ENCODE measurements at regions not wholly inside any gene's neighbourhood (a gene's known extent, or its start where the extent isn't known, plus 50 kb on each side); places are given as distances from the start of the nearest gene placed in this dataset.

DNA sequence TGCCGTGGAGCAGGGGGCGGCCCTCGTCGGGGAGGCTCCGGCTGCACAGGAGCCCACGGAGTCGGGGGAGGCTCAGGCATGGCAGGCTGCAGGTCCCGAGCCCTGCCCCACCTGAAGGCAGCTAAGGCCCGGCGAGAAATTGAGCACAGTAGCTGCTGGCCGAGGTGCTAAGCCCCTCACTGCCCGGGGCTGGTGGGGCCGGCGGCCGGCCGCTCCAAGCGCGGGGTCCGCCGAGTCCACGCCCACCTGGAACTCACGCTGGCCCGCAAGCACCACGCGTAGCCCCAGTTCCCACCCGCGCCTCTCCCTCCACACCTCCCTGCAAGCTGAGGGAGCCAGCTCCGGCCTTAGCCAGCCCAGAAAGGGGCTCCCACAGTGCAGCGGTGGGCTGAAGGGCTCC lies 589.4 kb downstream of the PPP4R3C start:
- DNase-seq (ENCODE audit: low spot score in 2 of 2, unreplicated experiment in 2 of 2): no peak
- Mint-ChIP-seq H3K9me3 (peaks cover 33% of the 10 kb centered on the region), H3K4me1 (no peaks in the 10 kb centered on the region), H3K36me3 (no peaks in the 10 kb centered on the region), H3K4me3 (no peak overlapping the region), H3K27ac (no peak overlapping the region), H3K27me3 (ENCODE audit: low read depth) (no peaks in the 10 kb centered on the region)
- TF ChIP-seq, protein P1, sequence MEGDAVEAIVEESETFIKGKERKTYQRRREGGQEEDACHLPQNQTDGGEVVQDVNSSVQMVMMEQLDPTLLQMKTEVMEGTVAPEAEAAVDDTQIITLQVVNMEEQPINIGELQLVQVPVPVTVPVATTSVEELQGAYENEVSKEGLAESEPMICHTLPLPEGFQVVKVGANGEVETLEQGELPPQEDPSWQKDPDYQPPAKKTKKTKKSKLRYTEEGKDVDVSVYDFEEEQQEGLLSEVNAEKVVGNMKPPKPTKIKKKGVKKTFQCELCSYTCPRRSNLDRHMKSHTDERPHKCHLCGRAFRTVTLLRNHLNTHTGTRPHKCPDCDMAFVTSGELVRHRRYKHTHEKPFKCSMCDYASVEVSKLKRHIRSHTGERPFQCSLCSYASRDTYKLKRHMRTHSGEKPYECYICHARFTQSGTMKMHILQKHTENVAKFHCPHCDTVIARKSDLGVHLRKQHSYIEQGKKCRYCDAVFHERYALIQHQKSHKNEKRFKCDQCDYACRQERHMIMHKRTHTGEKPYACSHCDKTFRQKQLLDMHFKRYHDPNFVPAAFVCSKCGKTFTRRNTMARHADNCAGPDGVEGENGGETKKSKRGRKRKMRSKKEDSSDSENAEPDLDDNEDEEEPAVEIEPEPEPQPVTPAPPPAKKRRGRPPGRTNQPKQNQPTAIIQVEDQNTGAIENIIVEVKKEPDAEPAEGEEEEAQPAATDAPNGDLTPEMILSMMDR (IDR thresholded peaks at IDR 0.05; ENCODE audit: unreplicated experiment): no peak

DNA sequence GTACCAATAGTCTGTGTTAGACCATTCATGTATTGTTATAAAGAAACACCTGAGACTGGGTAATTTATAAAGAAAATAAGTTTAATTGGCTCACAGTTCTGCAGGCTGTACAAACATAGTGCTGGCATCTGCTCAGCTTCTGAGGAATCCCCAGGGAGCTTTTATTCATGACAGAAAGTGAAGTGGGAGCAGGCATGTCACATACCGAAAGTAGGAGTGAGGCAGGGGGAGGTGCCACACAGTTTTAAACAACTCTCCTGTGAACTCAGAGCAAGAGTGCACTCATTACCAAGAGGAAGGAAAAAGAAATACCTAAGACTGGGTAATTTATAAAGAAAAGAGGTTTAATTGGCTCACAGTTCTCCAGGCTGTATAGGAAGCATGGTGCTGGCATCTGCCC lies 591.2 kb downstream of the PPP4R3C start:
- Mint-ChIP-seq H3K27me3 (ENCODE audit: low read depth) (no peaks in the 10 kb centered on the region), H3K9me3 (peaks cover 28% of the 10 kb centered on the region), H3K4me3 (no peak overlapping the region), H3K27ac (no peak overlapping the region), H3K4me1 (no peaks in the 10 kb centered on the region), H3K36me3 (no peaks in the 10 kb centered on the region)
- TF ChIP-seq, protein P1 (IDR thresholded peaks at IDR 0.05; ENCODE audit: unreplicated experiment): no peak
- no peak for DNase-seq (ENCODE audit: low spot score in 2 of 2, unreplicated experiment in 2 of 2)

DNA sequence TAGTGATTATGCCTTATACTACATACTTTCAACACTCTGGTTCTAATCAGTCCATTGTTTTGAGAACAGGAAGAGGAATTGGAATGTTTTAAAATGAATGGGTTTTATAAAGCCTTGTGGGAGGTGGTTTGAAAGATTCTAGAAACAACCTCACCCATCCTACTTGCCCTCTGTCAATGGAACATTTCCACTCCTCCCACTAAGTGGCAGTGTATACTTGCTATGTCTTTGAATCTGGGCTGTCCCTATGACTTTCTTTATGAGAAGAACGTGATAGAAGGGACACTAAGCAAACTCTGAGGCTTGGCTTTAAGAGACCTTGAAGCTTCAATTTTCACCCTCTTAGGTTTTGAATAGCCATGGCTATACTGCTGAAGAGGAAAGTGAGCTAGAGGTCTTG lies 611.2 kb downstream of the PPP4R3C start:
- TF ChIP-seq, protein P1 (IDR thresholded peaks at IDR 0.05; ENCODE audit: unreplicated experiment): no peak
- Mint-ChIP-seq H3K36me3 (no peaks in the 10 kb centered on the region), H3K27me3 (ENCODE audit: low read depth) (no peaks in the 10 kb centered on the region), H3K4me1 (peaks cover 2% of the 10 kb centered on the region), H3K9me3 (peaks cover 50% of the 10 kb centered on the region), H3K4me3 (no peak overlapping the region), H3K27ac (no peak overlapping the region)
- no peak for DNase-seq (ENCODE audit: low spot score in 2 of 2, unreplicated experiment in 2 of 2)

DNA sequence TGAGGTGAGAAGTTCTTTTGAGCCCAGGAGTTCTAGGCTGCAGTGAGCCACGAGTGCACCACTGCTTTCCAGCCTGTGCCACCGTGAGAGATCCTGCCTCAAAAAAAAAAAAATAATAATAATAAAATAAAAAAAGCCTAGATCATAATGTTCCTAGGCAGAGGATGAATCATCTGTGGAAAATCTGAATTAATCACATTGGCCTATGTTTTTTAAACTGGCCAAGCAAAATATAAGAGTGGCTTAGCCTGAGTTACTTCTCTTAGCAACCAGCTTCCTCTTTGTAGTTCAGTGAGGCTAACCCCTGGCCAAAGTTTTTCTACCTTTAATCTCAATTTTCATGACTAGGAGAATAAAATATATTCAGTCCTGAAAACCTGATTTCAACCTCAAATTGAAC lies 614.6 kb downstream of the PPP4R3C start:
- TF ChIP-seq, protein P1 (IDR thresholded peaks at IDR 0.05; ENCODE audit: unreplicated experiment): no peak
- peaks cover 49% of the 10 kb centered on the region for H3K9me3 Mint-ChIP-seq
- no peak overlapping the region for H3K27ac Mint-ChIP-seq
- H3K36me3 Mint-ChIP-seq: no peaks in the 10 kb centered on the region
- no peak for DNase-seq (ENCODE audit: low spot score in 2 of 2, unreplicated experiment in 2 of 2)
- peaks cover 2% of the 10 kb centered on the region for H3K4me1 Mint-ChIP-seq
- H3K27me3 Mint-ChIP-seq (ENCODE audit: low read depth): no peaks in the 10 kb centered on the region
- no peak overlapping the region for H3K4me3 Mint-ChIP-seq

DNA sequence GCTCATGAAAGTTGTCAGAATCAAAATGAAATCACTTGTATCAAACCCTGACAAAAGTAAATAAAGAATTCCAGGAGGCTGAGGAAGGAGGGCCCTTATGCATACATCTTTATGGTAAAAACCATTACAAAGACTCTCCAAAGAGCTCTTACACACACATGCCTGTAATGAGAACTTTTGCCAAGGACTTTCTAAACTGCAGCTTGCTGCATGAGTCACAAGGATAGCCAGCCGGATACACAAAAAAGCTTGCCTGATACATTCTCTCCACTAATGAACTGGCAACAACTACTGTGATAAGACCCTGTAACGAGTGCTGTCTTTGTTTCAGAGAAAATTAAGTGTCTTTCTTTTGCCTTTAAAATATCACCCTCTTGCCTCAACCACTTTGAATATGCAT lies 618.1 kb downstream of the PPP4R3C start:
- DNase-seq (ENCODE audit: low spot score in 2 of 2, unreplicated experiment in 2 of 2): no peak
- Mint-ChIP-seq H3K36me3 (no peaks in the 10 kb centered on the region), H3K27ac (no peak overlapping the region), H3K9me3 (peaks cover 55% of the 10 kb centered on the region), H3K27me3 (ENCODE audit: low read depth) (no peaks in the 10 kb centered on the region), H3K4me1 (no peaks in the 10 kb centered on the region), H3K4me3 (no peak overlapping the region)
- TF ChIP-seq, protein P1 (IDR thresholded peaks at IDR 0.05; ENCODE audit: unreplicated experiment): no peak

DNA sequence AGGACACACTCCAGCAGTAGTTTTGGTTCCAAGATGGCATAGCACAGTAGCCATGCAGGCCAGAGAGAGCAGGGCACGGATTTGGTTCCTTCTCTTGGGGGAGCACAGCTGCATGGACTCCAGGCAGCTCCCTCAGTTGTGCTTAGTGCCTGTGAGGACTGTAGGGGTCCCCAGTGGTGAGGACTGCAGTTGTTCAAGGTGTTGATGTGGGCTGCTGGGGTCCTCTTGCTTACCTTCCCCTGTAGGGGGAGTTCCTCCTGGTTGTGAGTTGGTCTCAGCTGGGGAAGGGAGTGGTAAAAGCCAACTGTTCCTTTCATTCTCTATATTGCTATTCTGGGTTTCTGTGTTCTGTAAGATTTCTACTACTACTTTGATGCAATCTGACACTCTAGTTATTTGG lies 606.5 kb downstream of the MAGEB5 start:
- TF ChIP-seq, protein P1 (IDR thresholded peaks at IDR 0.05; ENCODE audit: unreplicated experiment): no peak
- Mint-ChIP-seq H3K9me3 (peaks cover 43% of the 10 kb centered on the region), H3K4me3 (no peak overlapping the region), H3K27me3 (ENCODE audit: low read depth) (no peaks in the 10 kb centered on the region), H3K27ac (no peak overlapping the region), H3K4me1 (no peaks in the 10 kb centered on the region), H3K36me3 (peaks cover 5% of the 10 kb centered on the region)
- DNase-seq (ENCODE audit: low spot score in 2 of 2, unreplicated experiment in 2 of 2): no peak
